COLO668 (cell line): ENCODE measurements at regions not wholly inside any gene's neighbourhood (a gene's known extent, or its start where the extent isn't known, plus 50 kb on each side); places are given as distances from the start of the nearest gene placed in this dataset.

ENCODE experiments used
- DNase-seq: peaks from one replicate; lab custom pipeline; 2025; ENCODE audit not compliant: unreplicated experiment; lab: John Stamatoyannopoulos, UW

GRCh38 chr2:104584393-104584792 is 269.5 kb upstream of the POU3F3 start:
- no peak for DNase-seq

- DNase-seq, result no peak
Measured at GRCh38 chr2:104595576-104595975, 258.3 kb upstream of the POU3F3 start.

- DNase-seq, result no peak
Measured at GRCh38 chr2:104597942-104598341, 256.0 kb upstream of the POU3F3 start.

DNA sequence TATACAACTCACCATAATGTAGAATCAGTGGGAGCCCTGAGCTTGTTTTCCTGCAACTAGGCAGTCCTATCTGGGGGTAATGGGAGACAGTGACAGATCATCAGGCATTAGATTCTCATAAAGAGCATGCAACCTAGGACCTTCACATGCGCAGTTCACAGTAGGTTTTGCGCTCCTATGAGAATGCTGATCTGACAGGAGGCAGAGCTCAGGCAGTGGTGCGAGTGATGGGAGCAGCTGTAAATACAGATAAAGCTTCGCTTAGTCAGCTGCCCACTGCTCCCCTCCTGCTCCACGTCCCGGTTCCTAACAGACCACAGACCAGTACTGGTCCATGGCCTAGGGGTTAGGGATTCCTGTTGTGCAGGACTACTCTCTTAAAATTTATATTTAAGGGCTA is 255.3 kb upstream of the POU3F3 start:
- no peak for DNase-seq

DNA sequence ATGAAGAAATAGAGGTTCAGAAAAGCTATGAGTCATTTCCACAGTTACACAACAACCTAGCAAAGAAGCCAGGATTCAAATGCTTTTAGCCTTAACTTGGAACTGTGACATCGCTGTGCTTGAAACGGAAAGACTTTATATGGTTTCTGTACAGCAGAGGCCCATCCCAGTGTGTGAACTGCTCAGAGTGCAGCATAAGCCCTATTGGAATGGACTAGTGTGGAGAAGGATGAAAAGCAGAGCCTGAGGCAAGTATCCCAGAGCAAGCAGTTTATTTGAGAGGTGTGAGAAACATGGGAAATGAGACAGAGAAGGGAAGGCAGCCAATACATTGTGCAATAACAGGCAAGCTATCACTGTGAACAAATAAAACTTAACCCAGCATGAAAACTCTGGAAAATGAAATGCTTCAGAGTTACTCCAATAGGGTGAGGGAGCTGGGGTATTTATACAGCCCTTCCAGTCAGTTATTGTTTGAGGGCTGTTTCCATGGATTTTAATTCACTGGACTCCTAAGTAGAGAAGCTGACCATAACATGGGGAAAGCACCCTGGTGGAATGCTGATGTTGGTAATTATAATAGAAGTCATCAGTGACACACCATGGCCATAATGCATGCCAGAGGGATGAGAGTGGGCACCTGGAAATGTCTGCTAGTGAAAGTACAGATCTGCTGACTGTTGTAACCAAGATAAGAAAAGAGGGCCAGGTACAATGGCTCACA is 254.0 kb upstream of the POU3F3 start:
- DNase-seq, result no peak

DNA sequence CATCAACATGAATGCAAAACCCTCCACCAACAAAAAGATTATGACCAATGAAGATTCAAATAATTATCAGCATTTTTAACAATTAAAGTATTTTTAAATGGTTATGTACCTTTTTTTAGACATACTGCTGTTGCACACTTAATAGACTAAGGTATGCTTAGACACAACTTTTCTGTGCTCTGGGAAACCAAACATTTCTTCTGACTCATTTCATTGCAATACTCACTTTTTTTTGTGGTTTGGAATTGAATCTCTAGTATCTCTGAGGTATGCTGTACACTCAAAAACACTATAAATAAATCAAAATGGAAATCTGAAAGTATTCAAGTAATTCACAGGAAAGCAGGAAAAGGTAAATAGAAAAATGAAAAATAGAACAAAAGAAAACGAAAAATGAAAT is 247.9 kb upstream of the POU3F3 start:
- no peak for DNase-seq

DNA sequence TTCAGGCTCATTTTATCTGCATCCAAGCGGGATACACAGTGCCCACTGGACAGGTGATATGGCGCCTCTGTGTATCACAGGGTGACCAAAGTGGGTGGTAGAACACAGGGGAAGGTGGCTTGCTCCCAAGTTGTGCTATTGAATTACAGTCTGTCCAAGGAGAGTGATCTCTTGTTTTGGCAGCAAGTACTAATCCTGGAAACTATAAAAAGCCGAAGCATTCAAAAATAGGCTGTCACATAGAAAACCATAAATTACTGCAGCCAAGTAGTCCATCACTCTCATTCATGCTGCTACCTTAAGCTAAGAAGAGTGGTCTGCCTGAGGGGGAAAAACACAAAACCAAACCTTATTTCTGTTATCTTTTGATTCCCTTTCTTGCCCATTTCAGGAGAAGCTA is 237.1 kb upstream of the POU3F3 start:
- DNase-seq, result no peak

DNA sequence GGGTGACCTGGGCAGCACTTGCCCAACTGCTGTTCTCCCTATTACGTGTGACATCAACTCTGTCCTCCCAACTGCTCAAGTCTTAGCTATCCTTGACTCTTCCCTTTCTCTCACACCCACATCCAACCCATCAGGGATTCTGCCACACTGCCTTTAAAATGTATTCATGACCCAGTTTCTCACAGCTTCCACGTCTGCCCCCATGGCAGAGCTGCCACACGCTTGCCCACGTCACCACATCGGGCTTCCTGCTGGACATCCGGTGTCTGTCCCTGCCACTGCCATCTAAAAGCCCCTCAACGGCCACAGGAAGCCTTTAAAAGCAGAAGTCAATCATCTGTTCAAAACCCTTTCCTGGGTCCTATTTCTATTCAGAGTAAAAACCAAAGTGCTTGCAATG is 233.1 kb upstream of the POU3F3 start:
- no peak for DNase-seq

DNA sequence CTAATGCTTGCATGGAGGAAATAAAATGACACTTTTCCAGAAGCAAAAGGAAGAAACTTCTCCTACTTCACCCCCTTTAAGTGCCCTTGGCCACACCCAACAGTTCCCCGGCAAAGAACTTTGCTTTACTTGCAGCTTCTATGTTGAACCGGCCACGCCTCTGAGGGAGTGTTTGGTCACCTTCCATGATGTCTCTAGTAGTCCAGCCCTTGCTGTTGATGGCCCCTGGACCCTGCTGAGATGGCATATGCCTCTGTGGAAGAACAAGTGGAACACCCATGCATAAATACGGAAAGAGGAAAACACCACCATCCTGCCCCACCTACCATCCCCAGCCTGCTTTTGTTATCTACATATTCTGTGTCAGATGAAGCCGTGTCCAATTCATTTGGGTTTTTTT is 218.3 kb upstream of the POU3F3 start:
- DNase-seq, result no peak

DNA sequence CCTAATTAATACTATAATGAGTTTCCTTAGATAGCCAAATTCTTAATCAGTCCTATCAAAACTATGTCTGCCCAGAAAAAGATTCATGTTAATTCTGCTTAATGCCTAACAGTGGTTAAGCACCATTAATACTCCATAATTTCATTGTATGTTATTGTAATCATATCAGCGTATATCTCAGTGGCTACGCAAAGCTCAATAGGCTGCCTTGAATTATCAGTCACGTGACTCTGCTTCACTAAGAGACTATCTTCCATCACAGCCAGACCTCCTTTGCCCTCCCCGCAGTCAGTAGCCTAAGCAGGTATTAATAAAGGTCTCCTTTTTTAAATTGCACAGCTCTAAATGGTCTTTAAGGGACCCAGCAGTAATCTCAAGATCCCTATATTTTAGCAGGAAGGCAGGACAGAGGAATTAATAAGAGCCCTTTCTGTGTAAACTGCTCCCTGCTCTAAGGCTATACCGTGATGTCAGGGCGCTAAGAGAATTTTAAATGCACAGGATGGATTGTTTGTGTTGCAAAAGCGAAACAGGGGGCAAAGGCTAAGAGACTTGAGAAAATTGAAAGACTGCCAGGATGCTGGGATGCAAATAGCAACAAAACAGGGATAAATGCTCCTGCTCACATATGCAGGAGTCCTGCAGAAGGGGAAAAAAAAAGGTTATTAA is 215.6 kb upstream of the POU3F3 start:
- no peak for DNase-seq

DNA sequence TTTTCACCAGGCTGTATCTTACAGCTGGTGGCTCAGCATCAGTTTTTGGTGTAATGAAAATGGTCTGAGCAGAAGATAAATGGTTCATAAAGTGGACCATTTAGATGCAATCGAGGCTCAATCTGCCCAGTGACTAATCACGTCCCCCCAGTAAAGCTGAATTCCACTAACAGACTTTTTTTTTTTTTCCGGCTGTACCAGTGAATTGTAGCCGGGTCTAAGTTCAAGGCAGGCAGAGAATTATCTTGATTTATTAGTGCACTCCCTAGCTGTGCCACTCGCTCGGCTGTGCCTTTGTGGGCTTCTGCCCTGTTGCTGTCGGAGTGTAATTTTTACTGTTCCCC is 215.1 kb upstream of the POU3F3 start:
- DNase-seq, result no peak

DNA sequence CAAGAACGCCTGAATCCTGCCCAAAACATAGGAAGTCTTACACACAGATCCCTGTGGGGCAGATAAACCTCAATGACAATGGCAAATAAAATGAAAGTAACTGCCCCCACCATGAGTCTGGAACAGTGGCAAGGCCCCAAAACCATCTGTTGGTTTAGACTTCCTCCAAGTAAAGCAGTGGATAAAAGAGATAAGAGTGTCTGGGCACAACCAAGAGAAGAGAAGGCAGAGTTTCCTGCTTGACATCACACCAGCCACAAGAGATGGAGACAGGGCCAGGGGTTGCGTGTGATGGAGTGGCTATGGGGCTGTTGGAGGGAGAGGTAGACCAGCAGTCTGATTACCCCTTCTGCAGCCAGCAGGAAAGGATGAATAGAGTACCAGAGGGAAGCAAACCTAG is 212.1 kb upstream of the POU3F3 start:
- DNase-seq, result no peak

DNA sequence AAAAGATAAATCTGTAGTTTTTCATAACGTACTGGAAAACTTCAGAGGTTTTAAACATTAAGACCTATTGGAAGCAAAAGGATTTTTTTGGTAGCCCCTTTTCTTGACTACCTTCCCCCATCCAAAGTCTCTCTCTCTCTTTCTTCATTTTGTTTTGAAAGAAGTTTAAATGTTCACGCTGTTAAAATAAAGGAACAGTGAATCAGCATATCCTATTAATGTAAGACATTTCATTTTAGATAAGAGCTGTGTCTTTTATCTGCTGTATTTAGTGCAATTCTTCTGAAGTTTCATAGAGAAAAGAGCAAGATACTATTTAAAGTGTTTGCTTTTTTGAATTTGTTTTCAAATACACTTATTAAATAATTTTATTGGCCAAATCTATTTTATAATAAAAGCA is 205.5 kb upstream of the POU3F3 start:
- no peak for DNase-seq

DNA sequence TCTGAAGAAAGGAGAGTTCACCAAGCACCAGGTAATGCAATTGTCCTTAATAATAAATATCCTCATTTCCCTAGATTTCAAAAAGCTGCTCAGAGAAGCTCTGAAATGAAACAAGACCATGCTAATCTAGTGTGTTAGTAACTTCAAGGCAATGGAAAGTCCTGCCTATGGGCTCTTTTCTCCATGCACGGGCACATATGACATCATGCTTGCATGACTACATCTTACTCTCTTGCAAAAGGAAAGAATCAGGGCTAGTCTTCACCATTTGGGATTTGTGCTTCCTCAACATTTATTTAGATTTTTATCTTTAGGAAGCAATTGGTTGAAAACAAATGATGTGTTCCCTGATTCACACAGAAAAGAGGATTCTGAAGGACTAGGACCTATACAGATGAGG is 204.0 kb upstream of the POU3F3 start:
- DNase-seq, result no peak

DNA sequence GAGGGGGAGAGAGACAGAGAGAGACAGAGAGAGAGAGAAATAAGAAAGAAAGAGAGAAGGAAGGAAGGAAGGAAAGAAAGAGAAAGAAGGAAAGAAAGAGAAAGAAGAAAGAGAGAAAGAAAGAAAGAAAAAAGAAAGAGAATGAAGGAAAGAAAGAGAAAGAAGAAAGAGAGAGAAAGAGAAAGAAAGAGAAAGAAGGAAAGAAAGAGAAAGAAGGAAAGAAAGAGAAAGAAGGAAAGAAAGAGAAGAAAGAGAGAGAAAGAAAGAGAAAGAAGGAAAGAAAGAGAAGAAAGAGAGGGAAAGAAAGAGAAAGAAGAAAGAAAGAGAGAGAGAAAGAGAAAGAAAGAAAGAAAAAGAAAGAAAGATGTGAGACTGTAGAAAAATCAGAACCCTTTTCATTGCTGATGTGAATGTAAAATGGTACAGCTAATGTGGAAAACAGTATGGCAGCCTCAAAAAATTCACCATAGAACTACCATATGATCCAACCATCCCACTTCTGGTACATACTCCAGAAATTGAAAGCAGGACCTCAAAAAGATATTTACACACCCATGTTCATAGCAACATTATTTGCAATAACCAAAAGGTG is 203.4 kb upstream of the POU3F3 start:
- DNase-seq, result no peak

DNA sequence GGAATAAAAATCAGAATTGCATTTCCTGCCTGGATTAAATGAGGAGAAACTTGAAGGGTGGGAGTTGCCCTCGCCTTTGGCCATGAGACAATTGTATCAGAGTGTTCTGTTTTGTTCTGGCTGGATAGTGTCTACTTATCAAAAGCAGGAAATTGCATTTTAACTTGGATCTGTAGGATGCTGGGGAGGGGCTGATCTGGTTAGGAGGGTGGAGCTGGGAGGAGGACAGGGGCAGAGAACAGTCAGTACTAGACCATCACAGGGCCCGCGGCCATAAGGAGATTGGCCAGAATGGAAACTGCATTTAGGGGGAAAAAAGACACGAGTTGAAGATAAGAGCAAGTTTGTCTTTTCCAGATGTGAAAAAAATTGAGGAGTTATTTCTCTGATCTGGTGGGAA is 199.1 kb upstream of the POU3F3 start:
- DNase-seq, result no peak

- DNase-seq, result no peak
Measured at GRCh38 chr2:104656571-104657163, 197.2 kb upstream of the POU3F3 start.

DNA sequence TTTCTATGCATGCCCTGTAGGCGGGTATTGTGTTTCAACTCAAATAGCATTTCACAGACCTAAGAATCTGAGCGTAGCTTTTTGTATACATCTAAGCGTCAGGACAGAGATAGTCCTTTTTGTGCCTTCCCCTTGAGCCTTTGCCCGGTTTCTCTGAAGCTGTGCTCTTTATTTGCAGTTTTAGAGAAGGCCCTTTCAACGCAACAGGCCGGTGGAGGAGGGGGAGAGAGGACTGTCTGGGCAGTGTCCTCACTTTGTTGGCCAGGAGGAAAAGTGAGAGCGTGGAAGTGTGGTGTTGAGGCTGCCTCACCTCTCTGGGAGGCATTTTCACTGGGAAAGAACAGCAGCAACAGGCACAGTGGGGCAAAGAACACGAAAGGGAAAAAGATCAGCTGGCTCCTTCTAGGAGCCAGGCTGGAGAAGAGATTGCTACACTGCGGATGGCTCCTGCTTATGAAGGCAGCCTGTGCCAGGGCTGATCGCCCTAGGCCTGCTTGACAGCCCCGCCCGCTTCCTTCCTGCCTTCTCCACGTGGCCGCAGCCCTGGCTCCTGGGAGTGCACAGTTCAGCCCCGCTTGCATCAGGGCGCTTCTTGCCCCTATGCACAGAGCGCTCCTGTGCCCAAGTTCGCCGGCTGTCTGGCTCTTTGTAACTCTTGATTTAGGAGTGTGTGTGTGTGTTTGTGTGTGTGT is 195.6 kb upstream of the POU3F3 start:
- peak; percentile 5 for DNase-seq

DNA sequence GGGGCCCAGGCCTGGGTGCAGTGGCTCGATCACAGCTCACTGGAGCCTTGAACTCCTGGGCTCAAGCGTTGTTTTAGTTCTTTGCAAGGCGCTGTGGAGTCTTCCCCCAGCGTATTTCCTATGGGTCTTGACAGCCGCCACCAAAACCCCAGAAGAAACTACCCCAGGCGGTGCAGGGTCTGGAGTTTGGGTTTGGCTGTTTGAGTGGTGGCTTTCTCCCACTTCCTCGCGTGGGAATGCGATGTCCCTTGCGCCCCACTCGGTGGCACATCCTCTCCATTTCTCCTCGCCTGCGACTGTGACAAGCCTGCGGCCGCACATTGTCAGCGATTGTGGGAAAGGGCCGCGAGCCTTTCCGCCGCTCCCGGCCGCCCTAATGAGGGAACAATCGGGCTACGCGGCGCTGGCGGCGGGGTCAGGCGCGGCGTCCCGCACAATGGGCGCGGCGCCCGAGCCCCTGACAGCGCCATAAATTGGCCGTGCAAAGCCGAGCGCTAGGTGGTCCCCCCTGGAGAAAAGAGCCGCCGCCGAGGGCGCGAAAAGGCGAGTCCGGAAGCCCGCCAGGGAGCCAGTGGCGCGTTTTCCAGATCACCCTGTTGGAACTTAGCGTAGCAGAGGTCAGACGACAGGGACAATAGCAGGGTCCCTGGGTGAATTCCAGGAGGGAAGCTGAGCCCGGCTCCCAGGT is 194.9 kb upstream of the POU3F3 start:
- DNase-seq, result no peak

- no peak for DNase-seq
Measured at GRCh38 chr2:104660991-104661390, 192.9 kb upstream of the POU3F3 start.

- no peak for DNase-seq
Measured at GRCh38 chr2:104664672-104665071, 189.2 kb upstream of the POU3F3 start.
